ENCODE measurements at regions not wholly inside any gene's neighbourhood (a gene's known extent, or its start where the extent isn't known, plus 50 kb on each side); places are given as distances from the start of the nearest gene placed in this dataset.

DNA sequence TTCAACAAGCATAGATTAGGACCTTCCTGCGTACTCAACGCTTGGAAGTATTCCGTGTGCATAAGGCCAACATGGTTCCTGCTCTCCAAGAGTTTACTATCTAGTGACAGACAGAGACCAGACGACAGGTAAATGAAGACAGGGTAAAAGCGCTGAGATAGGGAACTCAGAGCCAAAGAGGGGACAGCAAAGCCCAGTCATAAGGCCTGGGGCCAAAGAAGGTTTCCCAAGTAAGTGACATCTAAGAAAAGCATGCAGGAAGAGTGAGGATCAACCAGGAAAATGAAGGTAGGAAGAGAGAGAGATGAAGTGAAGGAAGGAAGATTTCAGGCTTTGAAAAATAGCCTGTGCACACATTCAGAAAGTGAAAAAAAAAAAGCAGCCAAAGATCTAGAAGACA lies 76.9 kb upstream of the CDH20 start:
- TF ChIP-seq CTCF (conservative IDR thresholded peaks at IDR 0.05; ENCODE audit: low read depth, low read length), result no peak
- no peak overlapping the region for H3K4me3 ChIP-seq (ENCODE audit: low read length)
- DNase-seq (ENCODE audit: low read depth), result no peak

DNA sequence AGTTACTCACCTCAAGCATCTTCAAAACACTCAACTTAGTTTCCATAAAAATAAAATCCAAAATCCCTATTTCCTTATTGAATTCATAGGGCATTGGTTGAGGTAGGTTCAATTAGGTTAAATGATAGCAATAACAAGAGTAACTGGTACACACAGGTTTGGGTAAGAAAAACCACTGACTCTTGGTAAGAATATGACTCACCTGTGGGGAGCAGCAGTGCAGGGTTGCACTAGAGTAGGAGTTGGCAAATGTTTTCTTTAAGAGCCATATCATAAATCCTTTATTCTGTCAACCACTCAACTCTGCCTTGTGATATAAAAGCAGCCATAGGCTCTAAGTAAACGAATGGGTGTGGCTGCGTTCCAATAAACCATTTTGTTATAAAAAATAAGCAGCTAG lies 71.4 kb upstream of the CDH20 start:
- no peak for TF ChIP-seq CTCF (conservative IDR thresholded peaks at IDR 0.05; ENCODE audit: low read depth, low read length)
- no peak overlapping the region for H3K4me3 ChIP-seq (ENCODE audit: low read length)
- DNase-seq (ENCODE audit: low read depth), result no peak

- DNase-seq (ENCODE audit: low read depth), result no peak
- no peak for TF ChIP-seq CTCF (conservative IDR thresholded peaks at IDR 0.05; ENCODE audit: low read depth, low read length)
These were observed 60.4 kb upstream of the CDH20 start for GRCh38 chr18:61272793-61273192.

DNA sequence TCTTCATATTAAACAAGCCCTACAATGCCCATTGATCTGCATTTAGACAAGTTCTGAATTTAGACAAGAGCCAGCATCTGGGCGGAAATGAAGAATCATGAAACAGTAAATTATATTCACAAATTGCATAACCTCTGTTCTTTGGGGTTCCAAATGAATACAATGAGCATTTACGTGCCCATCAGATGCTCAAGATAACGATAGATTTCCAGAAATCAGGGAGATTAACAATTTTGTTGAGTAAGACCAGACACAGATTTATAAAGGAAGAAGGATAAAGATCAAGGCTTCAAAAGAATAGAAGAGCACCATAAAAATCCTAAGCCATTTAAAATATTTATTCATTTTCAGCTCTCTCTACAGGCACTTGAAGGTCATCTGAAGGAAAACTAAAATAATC lies 59.7 kb upstream of the CDH20 start:
- TF ChIP-seq CTCF (conservative IDR thresholded peaks at IDR 0.05; ENCODE audit: low read depth, low read length), result no peak
- no peak overlapping the region for H3K4me3 ChIP-seq (ENCODE audit: low read length)
- DNase-seq (ENCODE audit: low read depth), result no peak

More at GRCh38 chr18:61272793-61273192, 60.4 kb upstream of the CDH20 start:
- no peak overlapping the region for H3K4me3 ChIP-seq (ENCODE audit: low read length)

DNA sequence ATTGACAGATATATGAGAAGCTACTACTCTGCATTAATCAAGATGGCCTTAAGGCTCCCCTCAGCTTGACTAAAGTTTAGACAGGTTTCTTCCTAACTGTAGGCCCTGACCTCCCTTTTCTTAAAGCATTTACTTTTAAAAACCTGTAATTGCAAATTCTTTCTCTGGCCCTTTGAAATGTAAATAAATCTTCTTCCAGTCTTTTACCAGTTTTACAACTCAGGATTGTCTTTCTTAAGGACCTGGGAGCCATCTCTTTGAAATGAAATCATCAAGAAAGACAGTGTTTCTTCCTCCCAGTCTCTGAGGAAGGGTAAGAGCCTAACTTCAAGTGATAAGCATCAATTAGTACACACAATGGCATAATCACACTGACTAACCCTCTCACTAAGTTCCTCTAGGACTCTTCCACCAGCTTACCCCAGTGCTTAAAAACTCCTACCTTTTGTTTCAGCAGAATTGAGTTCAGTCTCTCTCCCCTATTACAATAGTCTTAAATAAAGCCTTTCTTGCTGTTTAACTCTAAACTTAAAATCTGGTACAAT lies 58.7 kb upstream of the CDH20 start:
- no peak for TF ChIP-seq CTCF (conservative IDR thresholded peaks at IDR 0.05; ENCODE audit: low read depth, low read length)
- no peak overlapping the region for H3K4me3 ChIP-seq (ENCODE audit: low read length)
- DNase-seq (ENCODE audit: low read depth), result no peak

DNA sequence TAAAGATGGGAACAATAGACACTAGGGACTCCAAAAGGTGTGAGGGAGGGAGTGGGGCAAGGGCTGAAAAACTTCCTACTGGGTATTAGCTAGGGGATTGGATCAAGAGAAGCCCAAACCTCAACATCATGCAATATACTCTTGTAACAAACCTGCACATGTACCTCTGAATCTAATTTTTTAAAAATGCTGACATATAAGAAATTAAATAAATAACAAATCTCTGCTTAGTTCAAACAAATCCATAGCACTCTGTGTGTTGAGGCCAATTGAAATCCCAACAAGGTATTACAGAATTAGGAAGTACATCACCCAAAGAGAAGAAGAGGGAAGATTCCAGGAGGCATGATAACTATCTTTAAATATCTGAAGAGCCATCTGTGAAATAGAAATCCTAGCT lies 55.4 kb upstream of the CDH20 start:
- no peak for DNase-seq (ENCODE audit: low read depth)
- H3K4me3 ChIP-seq (ENCODE audit: low read length), result no peak overlapping the region
- no peak for TF ChIP-seq CTCF (conservative IDR thresholded peaks at IDR 0.05; ENCODE audit: low read depth, low read length)

GRCh38 chr18:61281431-61281830 lies 51.8 kb upstream of the CDH20 start:
- DNase-seq (ENCODE audit: low read depth), result no peak
- TF ChIP-seq CTCF (conservative IDR thresholded peaks at IDR 0.05; ENCODE audit: low read depth, low read length), result no peak
- no peak overlapping the region for H3K4me3 ChIP-seq (ENCODE audit: low read length)
